SK-N-SH (cell line): ENCODE measurements at regions not wholly inside any gene's neighbourhood (a gene's known extent, or its start where the extent isn't known, plus 50 kb on each side); places are given as distances from the start of the nearest gene placed in this dataset.

Experiments used
- CHD2 ChIP-seq: fragments of 150-350 bp; IDR thresholded peaks from 2 replicates; pipeline ENCODE4 v1.6.1; 2018; ENCODE audit warnings: low read length; ENCODE audit not compliant: partially characterized antibody
- EP300 ChIP-seq, 2 experiments: IDR thresholded peaks; 2 replicates each; pipeline versions ENCODE4 v1.4.0 to v1.6.1; 2012; ENCODE audit warnings: borderline replicate concordance in 1 of 2, low read depth in 1 of 2, low read length in 1 of 2
- FOSL2 ChIP-seq: IDR thresholded peaks from 2 replicates; pipeline ENCODE4 v1.4.0; 2012; ENCODE audit warnings: low read depth, mild to moderate bottlenecking, moderate library complexity, borderline replicate concordance
- MXI1 ChIP-seq: IDR thresholded peaks from 2 replicates; pipeline ENCODE4 v1.6.1; 2012; ENCODE audit warnings: mild to moderate bottlenecking, low read depth, low read length, improper control_type of control experiment
- NFIC ChIP-seq: IDR thresholded peaks from 2 replicates; pipeline ENCODE4 v1.4.0; 2012; ENCODE audit warnings: borderline replicate concordance
- POLR2AphosphoS5 ChIP-seq: IDR thresholded peaks from 2 replicates; pipeline ENCODE4 v1.6.1; 2012; ENCODE audit warnings: low read depth, low read length
- RAD21 ChIP-seq: IDR thresholded peaks from 2 replicates; pipeline ENCODE4 v1.6.1; 2012; ENCODE audit warnings: mild to moderate bottlenecking, low read length
- SMC3 ChIP-seq: IDR thresholded peaks from 2 replicates; pipeline ENCODE4 v1.6.1; 2012; ENCODE audit warnings: low read depth, low read length, improper control_type of control experiment
- TAF1 ChIP-seq: IDR thresholded peaks from 2 replicates; pipeline ENCODE4 v1.6.1; 2012; ENCODE audit warnings: low read depth, mild to moderate bottlenecking, low read length, moderate library complexity, borderline replicate concordance
- TCF12 ChIP-seq: IDR thresholded peaks from 2 replicates; pipeline ENCODE4 v1.4.0; 2012
- TEAD4 ChIP-seq: IDR thresholded peaks from 2 replicates; pipeline ENCODE4 v1.4.0; 2012; ENCODE audit warnings: mild to moderate bottlenecking, borderline replicate concordance; ENCODE audit not compliant: insufficient read depth
- YY1 ChIP-seq: IDR thresholded peaks from 2 replicates; pipeline ENCODE4 v1.4.0; 2012; ENCODE audit warnings: low read depth, mild to moderate bottlenecking
- TF ChIP-seq, protein P1 (sequence below): fragments of 200-600 bp; sonication (generic); IDR thresholded peaks from 2 replicates; pipeline ENCODE4 v1.6.1; 2017; ENCODE audit warnings: antibody characterized with exemption, mild to moderate bottlenecking, moderate library complexity
- TF ChIP-seq, protein P2 (sequence below): IDR thresholded peaks from 2 replicates; pipeline ENCODE4 v1.4.0; 2012; ENCODE audit warnings: low read depth, borderline replicate concordance

DNA sequence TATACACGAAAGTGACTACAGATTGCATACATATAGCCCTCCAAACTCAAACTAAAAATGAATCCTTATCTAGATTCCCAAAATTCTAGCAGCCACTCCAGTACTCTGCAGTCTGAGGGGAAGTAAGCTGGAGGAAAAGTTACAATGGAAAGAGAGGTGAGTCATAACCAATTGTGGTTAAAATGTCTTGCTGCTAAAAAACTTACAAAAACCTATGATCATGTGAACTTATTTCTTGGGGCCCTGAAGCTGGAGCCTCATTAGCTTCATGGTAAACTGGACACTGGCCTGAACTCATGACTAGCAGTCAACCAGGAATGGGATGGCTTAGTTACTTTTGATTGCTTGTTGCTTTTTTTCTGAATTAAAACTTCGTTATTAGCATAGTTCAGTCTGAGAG, 175.9 kb downstream of the SLC4A3 start:
- TF ChIP-seq POLR2AphosphoS5 (no peak), RAD21 (no peak), EP300 (IDR thresholded peaks at IDR 0.05; ENCODE audit: borderline replicate concordance in 1 of 2, low read depth in 1 of 2, low read length in 1 of 2) (no peak), NFIC (no peak), YY1 (no peak), FOSL2 (no peak), SMC3 (no peak), MXI1 (no peak), TAF1 (no peak), TEAD4 (no peak), TCF12 (no peak), CHD2 (no peak)
- TF ChIP-seq, protein P1, sequence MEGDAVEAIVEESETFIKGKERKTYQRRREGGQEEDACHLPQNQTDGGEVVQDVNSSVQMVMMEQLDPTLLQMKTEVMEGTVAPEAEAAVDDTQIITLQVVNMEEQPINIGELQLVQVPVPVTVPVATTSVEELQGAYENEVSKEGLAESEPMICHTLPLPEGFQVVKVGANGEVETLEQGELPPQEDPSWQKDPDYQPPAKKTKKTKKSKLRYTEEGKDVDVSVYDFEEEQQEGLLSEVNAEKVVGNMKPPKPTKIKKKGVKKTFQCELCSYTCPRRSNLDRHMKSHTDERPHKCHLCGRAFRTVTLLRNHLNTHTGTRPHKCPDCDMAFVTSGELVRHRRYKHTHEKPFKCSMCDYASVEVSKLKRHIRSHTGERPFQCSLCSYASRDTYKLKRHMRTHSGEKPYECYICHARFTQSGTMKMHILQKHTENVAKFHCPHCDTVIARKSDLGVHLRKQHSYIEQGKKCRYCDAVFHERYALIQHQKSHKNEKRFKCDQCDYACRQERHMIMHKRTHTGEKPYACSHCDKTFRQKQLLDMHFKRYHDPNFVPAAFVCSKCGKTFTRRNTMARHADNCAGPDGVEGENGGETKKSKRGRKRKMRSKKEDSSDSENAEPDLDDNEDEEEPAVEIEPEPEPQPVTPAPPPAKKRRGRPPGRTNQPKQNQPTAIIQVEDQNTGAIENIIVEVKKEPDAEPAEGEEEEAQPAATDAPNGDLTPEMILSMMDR, result no peak
- TF ChIP-seq, protein P2, sequence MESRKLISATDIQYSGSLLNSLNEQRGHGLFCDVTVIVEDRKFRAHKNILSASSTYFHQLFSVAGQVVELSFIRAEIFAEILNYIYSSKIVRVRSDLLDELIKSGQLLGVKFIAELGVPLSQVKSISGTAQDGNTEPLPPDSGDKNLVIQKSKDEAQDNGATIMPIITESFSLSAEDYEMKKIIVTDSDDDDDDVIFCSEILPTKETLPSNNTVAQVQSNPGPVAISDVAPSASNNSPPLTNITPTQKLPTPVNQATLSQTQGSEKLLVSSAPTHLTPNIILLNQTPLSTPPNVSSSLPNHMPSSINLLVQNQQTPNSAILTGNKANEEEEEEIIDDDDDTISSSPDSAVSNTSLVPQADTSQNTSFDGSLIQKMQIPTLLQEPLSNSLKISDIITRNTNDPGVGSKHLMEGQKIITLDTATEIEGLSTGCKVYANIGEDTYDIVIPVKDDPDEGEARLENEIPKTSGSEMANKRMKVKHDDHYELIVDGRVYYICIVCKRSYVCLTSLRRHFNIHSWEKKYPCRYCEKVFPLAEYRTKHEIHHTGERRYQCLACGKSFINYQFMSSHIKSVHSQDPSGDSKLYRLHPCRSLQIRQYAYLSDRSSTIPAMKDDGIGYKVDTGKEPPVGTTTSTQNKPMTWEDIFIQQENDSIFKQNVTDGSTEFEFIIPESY, result no peak
